ENCODE measurements at regions not wholly inside any gene's neighbourhood (a gene's known extent, or its start where the extent isn't known, plus 50 kb on each side); places are given as distances from the start of the nearest gene placed in this dataset.

GRCh38 chr2:186306754-186307153, 179.3 kb upstream of the ZC3H15 start:
- peaks cover 0 to 4% of the 10 kb centered on the region in 2 donors for H3K36me3 ChIP-seq
- H3K4me1 ChIP-seq, result no peaks in the 10 kb centered on the region
- TF ChIP-seq, protein P1, sequence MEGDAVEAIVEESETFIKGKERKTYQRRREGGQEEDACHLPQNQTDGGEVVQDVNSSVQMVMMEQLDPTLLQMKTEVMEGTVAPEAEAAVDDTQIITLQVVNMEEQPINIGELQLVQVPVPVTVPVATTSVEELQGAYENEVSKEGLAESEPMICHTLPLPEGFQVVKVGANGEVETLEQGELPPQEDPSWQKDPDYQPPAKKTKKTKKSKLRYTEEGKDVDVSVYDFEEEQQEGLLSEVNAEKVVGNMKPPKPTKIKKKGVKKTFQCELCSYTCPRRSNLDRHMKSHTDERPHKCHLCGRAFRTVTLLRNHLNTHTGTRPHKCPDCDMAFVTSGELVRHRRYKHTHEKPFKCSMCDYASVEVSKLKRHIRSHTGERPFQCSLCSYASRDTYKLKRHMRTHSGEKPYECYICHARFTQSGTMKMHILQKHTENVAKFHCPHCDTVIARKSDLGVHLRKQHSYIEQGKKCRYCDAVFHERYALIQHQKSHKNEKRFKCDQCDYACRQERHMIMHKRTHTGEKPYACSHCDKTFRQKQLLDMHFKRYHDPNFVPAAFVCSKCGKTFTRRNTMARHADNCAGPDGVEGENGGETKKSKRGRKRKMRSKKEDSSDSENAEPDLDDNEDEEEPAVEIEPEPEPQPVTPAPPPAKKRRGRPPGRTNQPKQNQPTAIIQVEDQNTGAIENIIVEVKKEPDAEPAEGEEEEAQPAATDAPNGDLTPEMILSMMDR (IDR thresholded peaks at IDR 0.05), result no peak
- TF ChIP-seq POLR2AphosphoS5 (IDR thresholded peaks at IDR 0.05), result no peak
- TF ChIP-seq POLR2A (IDR thresholded peaks at IDR 0.05), result no peak
- TF ChIP-seq EP300 (IDR thresholded peaks at IDR 0.05), result no peak
- H3K4me3 ChIP-seq, result no peak overlapping the region
- no peaks in the 10 kb centered on the region for H3K9me3 ChIP-seq
- ATAC-seq, result no peak
- no peaks in the 10 kb centered on the region for H3K27me3 ChIP-seq
- no peak overlapping the region for H3K27ac ChIP-seq

DNA sequence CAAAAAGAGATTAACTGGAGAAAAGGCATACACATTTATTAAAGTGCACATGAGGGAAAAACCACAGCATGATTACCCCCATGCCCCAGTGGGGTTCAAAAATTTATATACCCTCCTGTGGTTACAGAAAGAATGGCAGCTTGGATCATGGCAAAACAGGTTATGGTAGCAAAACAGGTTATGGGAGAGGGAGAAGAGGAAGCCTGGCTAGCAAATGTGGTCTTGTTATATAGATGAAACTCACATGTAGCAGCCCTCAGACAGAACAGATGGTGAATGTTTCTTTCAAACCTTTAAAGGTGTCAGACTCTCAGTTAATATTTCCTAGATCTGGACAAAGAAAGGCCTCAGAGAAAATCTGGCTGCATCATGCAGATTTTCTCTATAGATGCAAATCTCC, 178.2 kb upstream of the ZC3H15 start:
- Histone ChIP-seq H3K9me3 (peaks cover 0 to 9% (median 0%) of the 10 kb centered on the region in 3 donors), H3K36me3 (peaks cover 0 to 5% of the 10 kb centered on the region in 2 donors), H3K27me3 (no peaks in the 10 kb centered on the region), H3K27ac (no peak overlapping the region), H3K4me1 (no peaks in the 10 kb centered on the region), H3K4me3 (no peak overlapping the region)
- TF ChIP-seq EP300 (IDR thresholded peaks at IDR 0.05) (no peak), POLR2A (IDR thresholded peaks at IDR 0.05) (no peak), POLR2AphosphoS5 (IDR thresholded peaks at IDR 0.05) (no peak)
- TF ChIP-seq, protein P1 (IDR thresholded peaks at IDR 0.05), result no peak
- no peak for ATAC-seq

- Histone ChIP-seq H3K27ac (no peak overlapping the region), H3K9me3 (peaks cover 0 to 14% (median 0%) of the 10 kb centered on the region in 3 donors), H3K4me3 (no peak overlapping the region), H3K4me1 (no peaks in the 10 kb centered on the region), H3K36me3 (peaks cover 0 to 9% of the 10 kb centered on the region in 2 donors), H3K27me3 (no peaks in the 10 kb centered on the region)
- no peak for ATAC-seq
- 40 to 71% methylated on average over 1 of the region's 1 CpG for WGBS, 2 donors (ENCODE audit: low coverage in 1 of 2)
- TF ChIP-seq, protein P1 (IDR thresholded peaks at IDR 0.05), result no peak
- TF ChIP-seq EP300 (IDR thresholded peaks at IDR 0.05), result no peak
Observed at GRCh38 chr2:186308347-186308746, 177.7 kb upstream of the ZC3H15 start.

GRCh38 chr2:186309901-186310300, 176.2 kb upstream of the ZC3H15 start:
- H3K9me3 ChIP-seq, result peaks cover 0 to 26% (median 0%) of the 10 kb centered on the region in 3 donors
- no peaks in the 10 kb centered on the region for H3K27me3 ChIP-seq
- no peak overlapping the region for H3K4me3 ChIP-seq
- H3K4me1 ChIP-seq, result no peaks in the 10 kb centered on the region
- ATAC-seq, result no peak
- 86% methylated on average over 1 of the region's 2 CpGs; no CpG with 5 or more reads in 1 of the 2 donors for WGBS, 2 donors (ENCODE audit: low coverage in 1 of 2)
- peaks cover 0 to 9% of the 10 kb centered on the region in 2 donors for H3K36me3 ChIP-seq
- no peak for TF ChIP-seq POLR2AphosphoS5 (IDR thresholded peaks at IDR 0.05)
- TF ChIP-seq, protein P1 (IDR thresholded peaks at IDR 0.05), result no peak
- TF ChIP-seq POLR2A (IDR thresholded peaks at IDR 0.05), result no peak
- TF ChIP-seq EP300 (IDR thresholded peaks at IDR 0.05), result no peak
- H3K27ac ChIP-seq, result no peak overlapping the region

- no peak for ATAC-seq
- Histone ChIP-seq H3K4me1 (no peaks in the 10 kb centered on the region), H3K9me3 (peaks cover 0 to 41% (median 0%) of the 10 kb centered on the region in 3 donors), H3K27ac (no peak overlapping the region), H3K4me3 (no peak overlapping the region), H3K36me3 (no peaks in the 10 kb centered on the region), H3K27me3 (no peaks in the 10 kb centered on the region)
- TF ChIP-seq POLR2AphosphoS5 (IDR thresholded peaks at IDR 0.05) (no peak), EP300 (IDR thresholded peaks at IDR 0.05) (no peak), POLR2A (IDR thresholded peaks at IDR 0.05) (no peak)
- TF ChIP-seq, protein P1 (IDR thresholded peaks at IDR 0.05), result no peak
- WGBS, 2 donors (ENCODE audit: low coverage in 1 of 2), result 92 to 100% methylated on average over 2 of the region's 2 CpGs
Observed at GRCh38 chr2:186319105-186319504, 167.0 kb upstream of the ZC3H15 start.
